Astrocyte of the cerebellum (primary cell): ENCODE measurements at regions not wholly inside any gene's neighbourhood (a gene's known extent, or its start where the extent isn't known, plus 50 kb on each side); places are given as distances from the start of the nearest gene placed in this dataset.

Source experiments
- DNase-seq: peaks from one replicate; pipeline ENCODE4 v3.0.0-alpha.2; 2011; ENCODE audit warnings: low read depth
- H3K4me3 ChIP-seq: 2 replicates; pipeline ENCODE4 v1.5.1; 2011; ENCODE audit warnings: mild to moderate bottlenecking, low read depth, low read length, moderate library complexity
- CTCF ChIP-seq: IDR thresholded peaks from 2 replicates; pipeline ENCODE4 v1.5.1; 2012; ENCODE audit warnings: low read length, low read depth, moderate library complexity, mild to moderate bottlenecking; ENCODE audit errors: missing control alignments
- in situ Hi-C: cut with HindIII; loops from 2 replicates; pipeline ENCODE4 v1.10.0; 2017; ENCODE audit warnings: low sequenced_read_pairs

GRCh38 chr11:103618528-103618927 is 417.9 kb upstream of the DDI1 start:
- DNase-seq = no peak
- H3K4me3 ChIP-seq = no peak overlapping the region
- TF ChIP-seq CTCF = no peak
- in situ Hi-C loops = no loop called here

GRCh38 chr11:103619480-103619879 is 417.0 kb upstream of the DDI1 start:
- peak; percentile 14 for TF ChIP-seq CTCF
- in situ Hi-C loops = no loop called here
- DNase-seq = no peak
- H3K4me3 ChIP-seq = no peak overlapping the region

DNA sequence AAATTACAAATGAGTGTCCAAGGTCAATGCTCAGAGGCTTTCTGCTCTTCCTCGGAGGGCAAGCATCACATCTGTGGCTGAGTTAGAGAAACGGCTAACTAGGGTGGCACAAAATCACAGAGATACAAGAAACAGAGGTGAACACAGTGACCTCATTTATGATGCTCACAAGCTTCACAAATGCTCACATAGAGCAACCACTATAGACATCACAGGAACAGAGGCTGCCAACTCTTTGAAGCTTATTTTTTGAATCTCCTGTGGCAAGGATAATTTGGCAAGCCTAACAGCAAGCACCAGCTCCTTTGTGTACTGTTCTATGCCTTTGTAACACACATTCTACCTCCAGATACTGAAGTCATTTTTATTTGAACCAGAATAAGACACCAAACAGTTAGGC is 416.5 kb upstream of the DDI1 start:
- DNase-seq = no peak
- in situ Hi-C loops = no loop called here
- no peak for TF ChIP-seq CTCF
- H3K4me3 ChIP-seq = no peak overlapping the region

GRCh38 chr11:103622296-103622695 is 414.1 kb upstream of the DDI1 start:
- in situ Hi-C loops = no loop called here

DNA sequence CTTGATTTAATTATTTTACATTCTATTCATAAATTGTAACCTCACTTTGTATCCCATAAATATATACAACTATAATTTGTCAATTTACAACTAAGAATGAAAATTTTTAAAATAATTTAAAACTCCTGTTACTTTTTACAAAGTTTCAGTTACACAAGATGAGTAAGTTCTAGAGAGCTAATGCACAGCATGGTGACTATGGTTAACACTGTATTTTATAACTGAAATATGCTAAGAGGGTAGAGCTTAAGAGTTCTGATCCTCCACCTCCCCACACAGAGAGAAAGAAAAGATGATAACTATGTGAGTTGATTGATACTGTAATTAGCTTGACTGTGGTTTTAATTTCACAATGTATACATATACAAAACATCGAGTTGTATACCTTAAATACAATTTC is 412.5 kb upstream of the DDI1 start:
- in situ Hi-C loops = no loop called here
- DNase-seq = no peak
- no peak overlapping the region for H3K4me3 ChIP-seq
- TF ChIP-seq CTCF = no peak

More at GRCh38 chr11:103622296-103622695, 414.1 kb upstream of the DDI1 start:
- TF ChIP-seq CTCF = no peak
- no peak for DNase-seq
- H3K4me3 ChIP-seq = no peak overlapping the region

DNA sequence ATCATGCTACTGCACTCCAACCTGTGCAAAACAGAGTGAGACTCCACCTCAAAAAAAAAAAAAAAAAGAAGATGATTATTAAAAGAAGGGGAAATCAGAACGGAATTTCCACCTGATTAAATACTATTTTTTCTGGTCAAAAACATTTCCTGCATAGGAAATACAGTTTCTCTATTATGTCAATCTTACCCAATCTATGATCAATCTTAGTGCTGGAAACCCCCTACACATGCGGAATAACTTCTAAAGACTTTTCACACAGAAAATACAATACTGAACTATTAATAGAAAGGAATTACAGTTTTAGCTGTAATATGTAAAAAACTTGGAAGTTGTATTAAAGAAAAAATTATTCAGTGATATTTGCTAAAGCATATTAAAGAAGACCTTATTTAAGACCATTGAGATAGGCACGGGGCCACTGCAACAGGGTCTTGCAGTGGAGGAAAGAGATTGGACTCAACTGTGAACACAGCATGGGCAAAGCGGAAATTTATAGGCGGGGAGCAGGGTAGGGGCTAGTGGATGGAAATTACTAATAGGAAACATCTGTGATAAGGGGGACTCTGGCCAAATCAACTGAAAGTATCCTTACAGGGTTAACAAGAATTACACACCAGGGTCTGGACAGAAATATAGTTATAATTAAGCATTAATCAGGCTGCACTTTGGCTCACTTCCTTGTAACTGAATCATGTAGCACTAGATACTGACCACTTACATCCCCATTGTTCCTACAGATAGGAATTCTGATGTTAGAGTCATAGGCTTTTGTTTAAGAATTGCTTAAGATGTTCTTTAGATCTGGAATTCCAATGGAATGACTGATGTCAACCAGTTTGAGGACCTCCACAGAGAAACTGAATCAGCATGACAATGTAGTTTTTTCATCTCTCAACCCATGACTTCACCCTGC is 411.5 kb upstream of the DDI1 start:
- H3K4me3 ChIP-seq = no peak overlapping the region
- no peak for TF ChIP-seq CTCF
- in situ Hi-C loops = no loop called here
- DNase-seq = peak; percentile 78
